ENCODE measurements at regions not wholly inside any gene's neighbourhood (a gene's known extent, or its start where the extent isn't known, plus 50 kb on each side); places are given as distances from the start of the nearest gene placed in this dataset.
"Not testable (repeated sequence)": the region's sequence is repeated elsewhere in the genome, so short reads cannot be mapped to it uniquely, and the experiment has no call there.

GRCh38 chr5:82434696-82435660 lies 156.8 kb upstream of the RPS23 start:
- H3K4me1 Mint-ChIP-seq = peaks cover 22% of the 10 kb centered on the region
- POLR2A ChIA-PET = interaction anchor here (0.6 kb wide), 1 partner anchor 158 kb away, joined by 3 read pairs; no protein-coding TSS in a partner anchor
- 0 out of 2 replicates have a peak, but pooled peaks have one; percentile 56 for TF ChIP-seq FOXK1 (CRISPR knock-in tag; IDR thresholded peaks at IDR 0.05)
- TF ChIP-seq ZNF281 (CRISPR knock-in tag; IDR thresholded peaks at IDR 0.05) = 0 out of 2 replicates have a peak, but pooled peaks have one; percentile 38
- 0 out of 2 replicates have a peak, but pooled peaks have one; percentile 15 for TF ChIP-seq MAX (CRISPR knock-in tag; IDR thresholded peaks at IDR 0.05)
- TF ChIP-seq FOXP1 (CRISPR knock-in tag; IDR thresholded peaks at IDR 0.05; ENCODE audit: borderline replicate concordance) = peak; percentile 46; the same call in 1 of the 2 replicates
- DNase-seq (ENCODE audit: low spot score) (peak; percentile 34), ATAC-seq (peak; percentile 52)
- peaks cover 22% of the 10 kb centered on the region for H3K9me3 Mint-ChIP-seq
- H3K36me3 Mint-ChIP-seq = peaks cover 14% of the 10 kb centered on the region
- H3K4me3 Mint-ChIP-seq = peak overlapping the region; percentile 73
- H3K27ac Mint-ChIP-seq = peak overlapping the region; percentile 97
- H3K27me3 Mint-ChIP-seq (ENCODE audit: low read depth); CTCF ChIA-PET: not testable (repeated sequence)

GRCh38 chr5:82426464-82427154 lies 148.5 kb upstream of the RPS23 start:
- Mint-ChIP-seq H3K9me3 (peaks cover 14% of the 10 kb centered on the region), H3K27ac (no peak overlapping the region)
- CTCF ChIA-PET = no interaction called here
- no peak for TF ChIP-seq TEAD1 (CRISPR knock-in tag; IDR thresholded peaks at IDR 0.05)
- TF ChIP-seq FOXP4 (CRISPR knock-in tag; IDR thresholded peaks at IDR 0.05) = no peak
- no peak for TF ChIP-seq HMGXB4 (CRISPR knock-in tag; IDR thresholded peaks at IDR 0.05)
- TF ChIP-seq NR2C2 (CRISPR knock-in tag; IDR thresholded peaks at IDR 0.05) = no peak
- no peak for TF ChIP-seq ARID4B (CRISPR knock-in tag; IDR thresholded peaks at IDR 0.05; ENCODE audit: borderline replicate concordance)
- no peak for TF ChIP-seq FOXK1 (CRISPR knock-in tag; IDR thresholded peaks at IDR 0.05)
- no peak for TF ChIP-seq E2F4 (CRISPR knock-in tag; IDR thresholded peaks at IDR 0.05; ENCODE audit: borderline replicate concordance, low read depth)
- TF ChIP-seq ELF4 (CRISPR knock-in tag; IDR thresholded peaks at IDR 0.05; ENCODE audit: low read depth) = no peak
- TF ChIP-seq IRF1 (CRISPR knock-in tag; IDR thresholded peaks at IDR 0.05) = no peak
- TF ChIP-seq GTF2I (CRISPR knock-in tag; conservative IDR thresholded peaks at IDR 0.05) = no peak
- no peak for TF ChIP-seq FOXP1 (CRISPR knock-in tag; IDR thresholded peaks at IDR 0.05; ENCODE audit: borderline replicate concordance)
- no peak for TF ChIP-seq TCF7 (CRISPR knock-in tag; IDR thresholded peaks at IDR 0.05; ENCODE audit: low read depth)
- no peak for TF ChIP-seq ZNF423 (CRISPR knock-in tag; IDR thresholded peaks at IDR 0.05)
- TF ChIP-seq TEAD4 (CRISPR knock-in tag; IDR thresholded peaks at IDR 0.05) = no peak

More at GRCh38 chr5:82426464-82427154, 148.5 kb upstream of the RPS23 start:
- Mint-ChIP-seq H3K4me1 (no peaks in the 10 kb centered on the region), H3K36me3 (peaks cover 3% of the 10 kb centered on the region; the same call in 1 of the 2 replicates), H3K27me3 (ENCODE audit: low read depth) (peaks cover 4% of the 10 kb centered on the region; the same call in 1 of the 2 replicates), H3K4me3 (no peak overlapping the region)
- no peak for DNase-seq (ENCODE audit: low spot score)
- no peak for ATAC-seq
- POLR2A ChIA-PET = no interaction called here
